ENCODE measurements at regions not wholly inside any gene's neighbourhood (a gene's known extent, or its start where the extent isn't known, plus 50 kb on each side); places are given as distances from the start of the nearest gene placed in this dataset.

GRCh38 chr18:78557371-78557770 lies 422.2 kb upstream of the SALL3 start:
- no peak for DNase-seq (ENCODE audit: low spot score)
- intact Hi-C loops (cut with micrococcal nuclease; ENCODE audit: unreplicated experiment), result no loop called here
- BruUV-seq (replicated peaks), result no TSS peak
- TF ChIP-seq ZNF737 (CRISPR knock-in tag; IDR thresholded peaks at IDR 0.05; ENCODE audit: borderline replicate concordance) (no peak), NR2F1 (CRISPR knock-in tag; IDR thresholded peaks at IDR 0.05) (no peak), SMAD9 (CRISPR knock-in tag; IDR thresholded peaks at IDR 0.05) (no peak), ZFP37 (CRISPR knock-in tag; IDR thresholded peaks at IDR 0.05; ENCODE audit: borderline replicate concordance) (no peak), REST (IDR thresholded peaks at IDR 0.05; ENCODE audit: borderline replicate concordance in 1 of 2, low read depth in 1 of 2, low read length in 2 of 2) (no peak), ZNF101 (CRISPR knock-in tag; IDR thresholded peaks at IDR 0.05; ENCODE audit: borderline replicate concordance, low read depth) (no peak), ZNF282 (IDR thresholded peaks at IDR 0.05; ENCODE audit: partially characterized antibody) (no peak), JUND (CRISPR knock-in tag; IDR thresholded peaks at IDR 0.05) (no peak), ZNF251 (CRISPR knock-in tag; IDR thresholded peaks at IDR 0.05) (no peak), DMTF1 (CRISPR knock-in tag; IDR thresholded peaks at IDR 0.05) (no peak), HMGA1 (CRISPR knock-in tag; conservative IDR thresholded peaks at IDR 0.05) (no peak), RXRB (CRISPR knock-in tag; IDR thresholded peaks at IDR 0.05; ENCODE audit: borderline replicate concordance) (no peak)
- TF ChIP-seq, protein P1, sequence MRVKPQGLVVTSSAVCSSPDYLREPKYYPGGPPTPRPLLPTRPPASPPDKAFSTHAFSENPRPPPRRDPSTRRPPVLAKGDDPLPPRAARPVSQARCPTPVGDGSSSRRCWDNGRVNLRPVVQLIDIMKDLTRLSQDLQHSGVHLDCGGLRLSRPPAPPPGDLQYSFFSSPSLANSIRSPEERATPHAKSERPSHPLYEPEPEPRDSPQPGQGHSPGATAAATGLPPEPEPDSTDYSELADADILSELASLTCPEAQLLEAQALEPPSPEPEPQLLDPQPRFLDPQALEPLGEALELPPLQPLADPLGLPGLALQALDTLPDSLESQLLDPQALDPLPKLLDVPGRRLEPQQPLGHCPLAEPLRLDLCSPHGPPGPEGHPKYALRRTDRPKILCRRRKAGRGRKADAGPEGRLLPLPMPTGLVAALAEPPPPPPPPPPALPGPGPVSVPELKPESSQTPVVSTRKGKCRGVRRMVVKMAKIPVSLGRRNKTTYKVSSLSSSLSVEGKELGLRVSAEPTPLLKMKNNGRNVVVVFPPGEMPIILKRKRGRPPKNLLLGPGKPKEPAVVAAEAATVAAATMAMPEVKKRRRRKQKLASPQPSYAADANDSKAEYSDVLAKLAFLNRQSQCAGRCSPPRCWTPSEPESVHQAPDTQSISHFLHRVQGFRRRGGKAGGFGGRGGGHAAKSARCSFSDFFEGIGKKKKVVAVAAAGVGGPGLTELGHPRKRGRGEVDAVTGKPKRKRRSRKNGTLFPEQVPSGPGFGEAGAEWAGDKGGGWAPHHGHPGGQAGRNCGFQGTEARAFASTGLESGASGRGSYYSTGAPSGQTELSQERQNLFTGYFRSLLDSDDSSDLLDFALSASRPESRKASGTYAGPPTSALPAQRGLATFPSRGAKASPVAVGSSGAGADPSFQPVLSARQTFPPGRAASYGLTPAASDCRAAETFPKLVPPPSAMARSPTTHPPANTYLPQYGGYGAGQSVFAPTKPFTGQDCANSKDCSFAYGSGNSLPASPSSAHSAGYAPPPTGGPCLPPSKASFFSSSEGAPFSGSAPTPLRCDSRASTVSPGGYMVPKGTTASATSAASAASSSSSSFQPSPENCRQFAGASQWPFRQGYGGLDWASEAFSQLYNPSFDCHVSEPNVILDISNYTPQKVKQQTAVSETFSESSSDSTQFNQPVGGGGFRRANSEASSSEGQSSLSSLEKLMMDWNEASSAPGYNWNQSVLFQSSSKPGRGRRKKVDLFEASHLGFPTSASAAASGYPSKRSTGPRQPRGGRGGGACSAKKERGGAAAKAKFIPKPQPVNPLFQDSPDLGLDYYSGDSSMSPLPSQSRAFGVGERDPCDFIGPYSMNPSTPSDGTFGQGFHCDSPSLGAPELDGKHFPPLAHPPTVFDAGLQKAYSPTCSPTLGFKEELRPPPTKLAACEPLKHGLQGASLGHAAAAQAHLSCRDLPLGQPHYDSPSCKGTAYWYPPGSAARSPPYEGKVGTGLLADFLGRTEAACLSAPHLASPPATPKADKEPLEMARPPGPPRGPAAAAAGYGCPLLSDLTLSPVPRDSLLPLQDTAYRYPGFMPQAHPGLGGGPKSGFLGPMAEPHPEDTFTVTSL (CRISPR knock-in tag; IDR thresholded peaks at IDR 0.05; ENCODE audit: borderline replicate concordance), result no peak

More at GRCh38 chr18:78557371-78557770, 422.2 kb upstream of the SALL3 start:
- Histone ChIP-seq H2AFZ (ENCODE audit: low read length) (no peak overlapping the region), H3K9ac (ENCODE audit: insufficient read depth, low read depth, low read length) (no peak overlapping the region), H3K79me2 (ENCODE audit: insufficient read depth, low read length) (no peaks in the 10 kb centered on the region), H3K4me3 (replicated peaks in 1 of 3; ENCODE audit: insufficient read depth in 1 of 3, low read depth in 2 of 3, low read length in 3 of 3) (no peak overlapping the region), H4K20me1 (ENCODE audit: insufficient read depth, low read length) (no peaks in the 10 kb centered on the region), H3K4me2 (ENCODE audit: low read depth, low read length) (no peak overlapping the region), H3K36me3 (replicated peaks in 1 of 2; ENCODE audit: control insufficient read depth in 1 of 2, insufficient read depth in 2 of 2, low read length in 2 of 2) (no peaks in the 10 kb centered on the region), H3K4me1 (ENCODE audit: insufficient read depth, low read length) (no peaks in the 10 kb centered on the region), H3K9me3 (ENCODE audit: low read length) (peaks cover 5% of the 10 kb centered on the region; the same call in 1 of the 2 replicates), H3K27ac (ENCODE audit: extremely low read length, insufficient read depth, low read length) (no peak overlapping the region), H3K27me3 (ENCODE audit: control insufficient read depth in 1 of 2, insufficient read depth in 2 of 2, low read length in 2 of 2) (peaks cover 0 to 9% of the 10 kb centered on the region in 2 experiments; a peak in 2 of 5 replicates)
- FAIRE-seq (no peak), ATAC-seq (no peak)
- ChIA-PET CTCF (ENCODE audit: low intra/inter-chr PET ratio, low total read pairs) (no interaction called here), POLR2A (no interaction called here)
- WGBS (ENCODE audit: low lambda C conversion rate), result 32% methylated on average over 5 of the region's 8 CpGs
- in situ Hi-C loops (cut with HindIII; ENCODE audit: extremely low pct_ligation_motif_present, low pct_unique_long_range_greater_than_20kb), result no loop called here

Measured in HepG2 (cell line).